ENCODE measurements at regions not wholly inside any gene's neighbourhood (a gene's known extent, or its start where the extent isn't known, plus 50 kb on each side); places are given as distances from the start of the nearest gene placed in this dataset.

GRCh38 chr16:73775841-73776388, 520.7 kb upstream of the PSMD7 start:
- POLR2A ChIA-PET, result no interaction called here
- no peak overlapping the region for H3K4me3 ChIP-seq (ENCODE audit: low read depth, low read length, poor library complexity, severe bottlenecking)
- intact Hi-C loops (cut with micrococcal nuclease; ENCODE audit: unreplicated experiment), result no loop called here

GRCh38 chr16:73771196-73772064, 525.2 kb upstream of the PSMD7 start:
- no peak overlapping the region for H3K4me3 ChIP-seq (ENCODE audit: low read depth, low read length, poor library complexity, severe bottlenecking)
- no peaks in the 10 kb centered on the region for H3K9me2 ChIP-seq (ENCODE audit: insufficient read depth, low read length)
- ChIA-PET POLR2A (interaction anchor here (0.9 kb wide), 1 partner anchor 27 kb away, joined by 3 read pairs; no protein-coding TSS in a partner anchor), CTCF (ENCODE audit: unreplicated experiment) (no interaction called here)
- no peak overlapping the region for H3K4me2 ChIP-seq (ENCODE audit: low read length)
- H3K9me3 ChIP-seq (ENCODE audit: low read length), result no peaks in the 10 kb centered on the region
- DNase-seq (ENCODE audit: low spot score), result no peak
- intact Hi-C loops (cut with micrococcal nuclease; ENCODE audit: unreplicated experiment), result no loop called here
- no peaks in the 10 kb centered on the region for H4K20me1 ChIP-seq (ENCODE audit: insufficient read depth, low read length)
- H3K79me2 ChIP-seq (ENCODE audit: insufficient read depth, low read depth, low read length), result no peaks in the 10 kb centered on the region
- TF ChIP-seq CTCF (conservative IDR thresholded peaks at IDR 0.05; ENCODE audit: low read length) (no peak), EZH2phosphoT487 (IDR thresholded peaks at IDR 0.05; ENCODE audit: borderline replicate concordance, low read depth, low read length) (no peak)
- H3K27ac ChIP-seq (ENCODE audit: low read depth, low read length, poor library complexity, severe bottlenecking), result no peak overlapping the region
- H2AFZ ChIP-seq (ENCODE audit: low read length), result no peak overlapping the region
- no TSS peak for BruUV-seq (replicated peaks)
- no peaks in the 10 kb centered on the region for H3K4me1 ChIP-seq (ENCODE audit: insufficient read depth, low read length, poor library complexity, severe bottlenecking)
- H3K36me3 ChIP-seq (ENCODE audit: insufficient read depth, low read length), result no peaks in the 10 kb centered on the region

More at GRCh38 chr16:73775841-73776388, 520.7 kb upstream of the PSMD7 start:
- H3K27ac ChIP-seq (ENCODE audit: low read depth, low read length, poor library complexity, severe bottlenecking), result no peak overlapping the region
- no peaks in the 10 kb centered on the region for H4K20me1 ChIP-seq (ENCODE audit: insufficient read depth, low read length)
- no peak overlapping the region for H2AFZ ChIP-seq (ENCODE audit: low read length)
- no peaks in the 10 kb centered on the region for H3K9me3 ChIP-seq (ENCODE audit: low read length)
- H3K4me2 ChIP-seq (ENCODE audit: low read length), result no peak overlapping the region
- no TSS peak for BruUV-seq (replicated peaks)
- no peak for DNase-seq (ENCODE audit: low spot score)
- H3K4me1 ChIP-seq (ENCODE audit: insufficient read depth, low read length, poor library complexity, severe bottlenecking), result no peaks in the 10 kb centered on the region
- CTCF ChIA-PET (ENCODE audit: unreplicated experiment), result no interaction called here
- no peaks in the 10 kb centered on the region for H3K79me2 ChIP-seq (ENCODE audit: insufficient read depth, low read depth, low read length)
- TF ChIP-seq CTCF (conservative IDR thresholded peaks at IDR 0.05; ENCODE audit: low read length), result no peak
- no peak for TF ChIP-seq EZH2phosphoT487 (IDR thresholded peaks at IDR 0.05; ENCODE audit: borderline replicate concordance, low read depth, low read length)
- no peaks in the 10 kb centered on the region for H3K36me3 ChIP-seq (ENCODE audit: insufficient read depth, low read length)
- H3K9me2 ChIP-seq (ENCODE audit: insufficient read depth, low read length), result no peaks in the 10 kb centered on the region

GRCh38 chr16:73768786-73769203, 527.8 kb upstream of the PSMD7 start:
- Histone ChIP-seq H3K27ac (ENCODE audit: low read depth, low read length, poor library complexity, severe bottlenecking) (no peak overlapping the region), H3K9me3 (ENCODE audit: low read length) (no peaks in the 10 kb centered on the region), H4K20me1 (ENCODE audit: insufficient read depth, low read length) (no peaks in the 10 kb centered on the region), H3K36me3 (ENCODE audit: insufficient read depth, low read length) (no peaks in the 10 kb centered on the region), H3K9me2 (ENCODE audit: insufficient read depth, low read length) (no peaks in the 10 kb centered on the region), H3K4me3 (ENCODE audit: low read depth, low read length, poor library complexity, severe bottlenecking) (no peak overlapping the region), H2AFZ (ENCODE audit: low read length) (no peak overlapping the region), H3K79me2 (ENCODE audit: insufficient read depth, low read depth, low read length) (no peaks in the 10 kb centered on the region), H3K4me2 (ENCODE audit: low read length) (no peak overlapping the region), H3K4me1 (ENCODE audit: insufficient read depth, low read length, poor library complexity, severe bottlenecking) (no peaks in the 10 kb centered on the region)
- DNase-seq (ENCODE audit: low spot score), result no peak
- ChIA-PET POLR2A (interaction anchor here (0.6 kb wide), 2 partner anchors 66 to 125 kb away, joined by 3 to 5 read pairs; no protein-coding TSS in a partner anchor), CTCF (ENCODE audit: unreplicated experiment) (no interaction called here)
- intact Hi-C loops (cut with micrococcal nuclease; ENCODE audit: unreplicated experiment), result no loop called here
- TF ChIP-seq CTCF (conservative IDR thresholded peaks at IDR 0.05; ENCODE audit: low read length) (no peak), EZH2phosphoT487 (IDR thresholded peaks at IDR 0.05; ENCODE audit: borderline replicate concordance, low read depth, low read length) (no peak)
- BruUV-seq (replicated peaks), result no TSS peak

All from OCI-LY7 (cell line).